Brain microvascular endothelial cell (primary cell): ENCODE measurements at regions not wholly inside any gene's neighbourhood (a gene's known extent, or its start where the extent isn't known, plus 50 kb on each side); places are given as distances from the start of the nearest gene placed in this dataset.

Experiments
- DNase-seq: peaks from one replicate; pipeline ENCODE4 v3.0.0-alpha.2; 2020
- H3K27ac ChIP-seq: fragments of 250-450 bp; sonication (Bioruptor Pico); 2 replicates; pipeline ENCODE4 v1.5.1; 2020; ENCODE audit warnings: mild to moderate bottlenecking, moderate library complexity
- H3K27me3 ChIP-seq: fragments of 250-450 bp; sonication (Bioruptor Pico); replicated peaks from 2 replicates; pipeline ENCODE4 v1.5.1; 2020; ENCODE audit warnings: mild to moderate bottlenecking
- H3K36me3 ChIP-seq: fragments of 250-450 bp; sonication (Bioruptor Pico); replicated peaks from 2 replicates; pipeline ENCODE4 v1.5.1; 2020; ENCODE audit warnings: mild to moderate bottlenecking
- H3K4me3 ChIP-seq: 2 replicates; pipeline ENCODE4 v1.5.1; 2011; ENCODE audit warnings: low read depth, mild to moderate bottlenecking, control low read depth, low read length, moderate library complexity
- in situ Hi-C: cut with HindIII; loops from 2 replicates; pipeline ENCODE4 v1.10.0; 2017; ENCODE audit warnings: low sequenced_read_pairs, low pct_ligation_motif_present
- TF ChIP-seq, protein P1 (sequence below): IDR thresholded peaks from 2 replicates; pipeline ENCODE4 v1.5.1; 2011; ENCODE audit warnings: low read depth, mild to moderate bottlenecking, moderate library complexity, low read length, control low read depth, inconsistent platforms; ENCODE audit errors: missing control alignments

DNA sequence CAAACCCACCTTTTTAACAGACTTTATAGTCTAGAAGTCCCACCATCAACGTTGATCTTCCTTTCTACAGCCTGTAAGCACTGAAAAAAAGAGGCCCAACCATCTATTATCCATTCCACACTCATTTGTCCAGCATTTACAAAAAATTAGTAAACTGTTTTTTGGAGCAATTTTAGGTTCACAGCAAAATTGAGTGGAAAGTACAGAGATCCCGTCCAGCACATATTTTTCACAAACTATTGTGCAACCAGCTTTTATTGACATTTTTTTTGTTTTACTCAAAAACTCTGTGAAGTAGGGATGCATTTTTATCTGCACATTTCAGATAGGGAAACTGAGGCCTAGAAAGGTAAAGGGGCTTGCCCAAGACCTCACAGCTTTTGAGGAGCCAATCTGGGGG is 68.6 kb downstream of the TNP1 start:
- in situ Hi-C loops, result no loop called here
- DNase-seq, result no peak
- no peaks in the 10 kb centered on the region for H3K27me3 ChIP-seq
- no peak overlapping the region for H3K4me3 ChIP-seq
- TF ChIP-seq, protein P1, sequence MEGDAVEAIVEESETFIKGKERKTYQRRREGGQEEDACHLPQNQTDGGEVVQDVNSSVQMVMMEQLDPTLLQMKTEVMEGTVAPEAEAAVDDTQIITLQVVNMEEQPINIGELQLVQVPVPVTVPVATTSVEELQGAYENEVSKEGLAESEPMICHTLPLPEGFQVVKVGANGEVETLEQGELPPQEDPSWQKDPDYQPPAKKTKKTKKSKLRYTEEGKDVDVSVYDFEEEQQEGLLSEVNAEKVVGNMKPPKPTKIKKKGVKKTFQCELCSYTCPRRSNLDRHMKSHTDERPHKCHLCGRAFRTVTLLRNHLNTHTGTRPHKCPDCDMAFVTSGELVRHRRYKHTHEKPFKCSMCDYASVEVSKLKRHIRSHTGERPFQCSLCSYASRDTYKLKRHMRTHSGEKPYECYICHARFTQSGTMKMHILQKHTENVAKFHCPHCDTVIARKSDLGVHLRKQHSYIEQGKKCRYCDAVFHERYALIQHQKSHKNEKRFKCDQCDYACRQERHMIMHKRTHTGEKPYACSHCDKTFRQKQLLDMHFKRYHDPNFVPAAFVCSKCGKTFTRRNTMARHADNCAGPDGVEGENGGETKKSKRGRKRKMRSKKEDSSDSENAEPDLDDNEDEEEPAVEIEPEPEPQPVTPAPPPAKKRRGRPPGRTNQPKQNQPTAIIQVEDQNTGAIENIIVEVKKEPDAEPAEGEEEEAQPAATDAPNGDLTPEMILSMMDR, result no peak
- no peaks in the 10 kb centered on the region for H3K36me3 ChIP-seq
- H3K27ac ChIP-seq, result no peak overlapping the region

DNA sequence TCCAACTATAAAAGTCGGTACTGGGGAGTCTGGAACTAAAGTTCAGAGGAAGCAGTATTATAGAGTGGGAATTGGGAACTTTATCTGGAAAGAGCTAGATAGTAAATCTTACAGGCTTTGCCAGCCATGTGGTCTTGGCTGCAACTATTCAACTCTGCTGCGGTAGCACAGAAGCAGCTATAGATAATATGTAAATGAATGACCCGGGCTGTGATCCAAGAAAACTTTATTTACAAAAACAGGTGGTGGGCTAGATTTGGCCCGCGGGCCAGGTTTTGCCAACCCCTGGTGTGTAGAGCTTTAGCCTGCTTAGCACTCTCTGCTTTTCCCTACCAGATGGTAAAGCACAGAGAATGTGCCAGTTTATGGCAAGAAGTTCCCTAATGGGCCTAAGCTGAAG is 70.8 kb downstream of the TNP1 start:
- Histone ChIP-seq H3K4me3 (no peak overlapping the region), H3K36me3 (no peaks in the 10 kb centered on the region), H3K27ac (no peak overlapping the region), H3K27me3 (no peaks in the 10 kb centered on the region)
- TF ChIP-seq, protein P1, result no peak
- DNase-seq, result no peak
- in situ Hi-C loops, result no loop called here

DNA sequence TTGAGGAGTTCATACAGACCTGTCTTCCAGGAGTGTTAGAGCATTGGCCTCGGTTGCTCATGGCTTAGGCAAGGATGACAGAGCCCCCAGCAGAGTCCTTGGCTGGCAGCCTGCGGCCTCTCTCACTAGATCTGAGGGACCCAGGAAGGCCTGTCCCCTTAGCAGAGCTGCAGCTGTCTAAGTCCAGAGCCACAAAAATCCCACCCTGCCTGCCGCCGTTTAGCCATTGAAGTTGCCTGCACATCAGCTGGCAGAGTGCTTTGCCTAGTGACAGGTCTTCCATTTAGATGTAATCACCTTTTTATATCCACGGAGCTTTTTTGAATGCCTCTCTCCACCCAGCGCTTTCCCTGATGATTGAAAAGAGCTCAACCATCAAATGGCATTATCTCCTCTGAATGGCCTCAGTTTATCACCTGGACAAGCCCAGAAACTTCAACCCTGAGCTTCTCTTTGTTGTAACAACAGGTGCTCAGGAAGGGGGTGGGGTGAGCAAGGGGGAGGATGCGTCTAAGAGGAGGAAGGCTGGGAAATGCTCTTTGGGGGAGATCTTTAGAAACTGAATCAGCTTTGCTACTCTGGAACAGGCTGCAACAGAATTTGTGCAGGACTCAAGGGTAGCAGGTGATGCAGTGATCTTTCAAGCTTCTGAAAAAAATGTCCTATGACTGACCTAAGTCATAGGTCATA is 71.9 kb downstream of the TNP1 start:
- DNase-seq, result no peak
- Histone ChIP-seq H3K36me3 (no peaks in the 10 kb centered on the region), H3K4me3 (no peak overlapping the region), H3K27ac (no peak overlapping the region), H3K27me3 (no peaks in the 10 kb centered on the region)
- in situ Hi-C loops, result no loop called here
- TF ChIP-seq, protein P1, result no peak

DNA sequence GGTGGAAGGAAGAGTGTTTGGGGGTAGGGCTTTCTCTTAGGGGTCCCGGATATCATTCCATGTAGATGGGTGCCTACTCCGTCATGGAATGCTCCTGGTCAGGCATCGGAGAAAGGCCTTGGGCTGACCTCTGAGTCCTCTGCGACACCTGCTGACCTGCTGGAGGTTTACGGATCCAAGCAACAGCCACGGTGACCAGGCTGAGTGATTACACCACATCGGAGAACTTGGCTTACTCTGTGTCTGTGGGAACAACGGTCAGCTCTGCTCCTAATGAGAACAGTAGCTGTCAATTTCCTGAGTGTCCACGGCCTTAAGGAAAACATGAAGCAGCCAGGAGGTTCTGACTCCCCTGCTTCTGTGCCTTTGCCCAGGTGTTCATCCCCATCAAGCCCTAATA is 73.2 kb downstream of the TNP1 start:
- TF ChIP-seq, protein P1, result no peak
- Histone ChIP-seq H3K27me3 (no peaks in the 10 kb centered on the region), H3K36me3 (no peaks in the 10 kb centered on the region), H3K27ac (no peak overlapping the region), H3K4me3 (no peak overlapping the region)
- DNase-seq, result no peak
- in situ Hi-C loops, result no loop called here

DNA sequence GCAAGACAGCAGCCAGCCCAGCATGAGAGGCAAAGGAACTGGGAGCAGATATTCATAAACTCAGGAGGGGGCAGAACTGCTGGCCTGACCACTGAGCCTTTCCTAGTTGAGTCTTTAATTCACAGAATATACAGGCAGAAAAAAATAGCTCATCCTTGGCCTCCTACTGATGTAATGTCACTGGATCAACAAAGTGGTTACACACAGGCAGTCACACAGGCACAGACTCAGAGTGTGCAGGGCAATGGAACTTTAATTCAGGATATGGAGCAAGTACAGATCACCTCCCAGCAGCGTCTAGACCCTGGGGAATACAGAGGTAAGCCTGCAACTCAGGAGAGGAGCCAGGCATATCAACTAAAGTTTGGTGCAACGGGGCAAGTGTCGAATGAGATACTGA is 75.4 kb downstream of the TNP1 start:
- H3K4me3 ChIP-seq, result no peak overlapping the region
- no peaks in the 10 kb centered on the region for H3K27me3 ChIP-seq
- DNase-seq, result no peak
- no peaks in the 10 kb centered on the region for H3K36me3 ChIP-seq
- H3K27ac ChIP-seq, result no peak overlapping the region
- in situ Hi-C loops, result no loop called here
- TF ChIP-seq, protein P1, result no peak

DNA sequence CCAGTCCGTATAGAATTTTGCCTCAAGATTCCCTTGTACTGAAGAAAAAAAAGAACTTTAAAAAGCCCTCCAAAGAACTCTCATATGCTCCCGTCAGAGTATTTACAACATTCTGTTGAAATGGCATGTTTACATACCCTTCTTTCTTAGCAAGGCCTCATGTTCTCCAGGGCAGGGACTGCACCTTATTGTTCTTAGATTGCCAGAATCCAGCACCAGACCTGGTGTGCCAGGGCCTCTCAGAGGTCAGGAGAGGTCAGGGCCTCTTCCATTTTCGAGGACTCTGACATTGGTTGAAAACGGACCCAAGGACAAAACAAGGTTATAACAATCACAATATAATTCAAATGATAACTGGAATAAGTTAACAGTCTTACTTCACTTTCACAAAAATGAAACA is 78.2 kb downstream of the TNP1 start:
- H3K36me3 ChIP-seq, result no peaks in the 10 kb centered on the region
- H3K4me3 ChIP-seq, result no peak overlapping the region
- no peak overlapping the region for H3K27ac ChIP-seq
- TF ChIP-seq, protein P1, result no peak
- in situ Hi-C loops, result no loop called here
- DNase-seq, result no peak
- H3K27me3 ChIP-seq, result no peaks in the 10 kb centered on the region
